Kidney epithelial cell (primary cell): ENCODE measurements at regions not wholly inside any gene's neighbourhood (a gene's known extent, or its start where the extent isn't known, plus 50 kb on each side); places are given as distances from the start of the nearest gene placed in this dataset.
"Not testable (repeated sequence)": the region's sequence is repeated elsewhere in the genome, so short reads cannot be mapped to it uniquely, and the experiment has no call there.

Experiments
- DNase-seq: peaks from one replicate; pipeline ENCODE4 v3.0.0-alpha.2; 2010; ENCODE audit warnings: low read depth
- H3K27me3 ChIP-seq: 2 replicates; pipeline ENCODE4 v1.6.0; 2011; ENCODE audit warnings: low read length; ENCODE audit not compliant: control insufficient read depth, insufficient read depth
- H3K36me3 ChIP-seq: 2 replicates; pipeline ENCODE4 v1.5.1; 2011; ENCODE audit warnings: low read length; ENCODE audit not compliant: control insufficient read depth, insufficient read depth
- H3K4me3 ChIP-seq: 2 replicates; pipeline ENCODE4 v1.5.1; 2011; ENCODE audit warnings: low read depth, mild to moderate bottlenecking, control low read depth, low read length
- CTCF ChIP-seq: IDR thresholded peaks from 2 replicates; pipeline ENCODE4 v1.5.1; 2011; ENCODE audit warnings: mild to moderate bottlenecking, moderate library complexity, low read length, control low read depth, inconsistent platforms; ENCODE audit not compliant: insufficient read depth, poor library complexity, severe bottlenecking

GRCh38 chr4:9679704-9680478 lies 101.5 kb upstream of the DRD5 start:
- H3K27me3 ChIP-seq, result no peaks in the 10 kb centered on the region
- TF ChIP-seq CTCF, result no peak
- H3K36me3 ChIP-seq, result no peaks in the 10 kb centered on the region
- H3K4me3 ChIP-seq, result no peak overlapping the region
- no peak for DNase-seq

GRCh38 chr4:9683174-9683573 lies 98.3 kb upstream of the DRD5 start:
- not testable (repeated sequence) for H3K4me3 ChIP-seq, DNase-seq, H3K27me3 ChIP-seq, H3K36me3 ChIP-seq

- not testable (repeated sequence) for H3K27me3 ChIP-seq, DNase-seq, H3K4me3 ChIP-seq, H3K36me3 ChIP-seq
Measured at GRCh38 chr4:9685016-9685415, 96.4 kb upstream of the DRD5 start.

- no peak for TF ChIP-seq CTCF
- DNase-seq, result no peak
- Histone ChIP-seq H3K4me3 (no peak overlapping the region), H3K27me3 (no peaks in the 10 kb centered on the region), H3K36me3 (no peaks in the 10 kb centered on the region)
Measured at GRCh38 chr4:9685692-9686091, 95.7 kb upstream of the DRD5 start.

- not testable (repeated sequence) for DNase-seq
Measured at GRCh38 chr4:9690636-9691237, 90.7 kb upstream of the DRD5 start.

GRCh38 chr4:9691238-9692065 lies 90.0 kb upstream of the DRD5 start:
- no peak for TF ChIP-seq CTCF
- no peaks in the 10 kb centered on the region for H3K36me3 ChIP-seq
- H3K4me3 ChIP-seq, result peak overlapping the region; percentile 53
- no peaks in the 10 kb centered on the region for H3K27me3 ChIP-seq
- peak; percentile 65 for DNase-seq

More at GRCh38 chr4:9690636-9691237, 90.7 kb upstream of the DRD5 start:
- H3K4me3 ChIP-seq, result peak overlapping the region; percentile 53
- not testable (repeated sequence) for H3K36me3 ChIP-seq, H3K27me3 ChIP-seq

GRCh38 chr4:9692791-9693491 lies 88.5 kb upstream of the DRD5 start:
- not testable (repeated sequence) for DNase-seq, H3K36me3 ChIP-seq

GRCh38 chr4:9694403-9694802 lies 87.0 kb upstream of the DRD5 start:
- H3K27me3 ChIP-seq, H3K36me3 ChIP-seq, H3K4me3 ChIP-seq, DNase-seq: not testable (repeated sequence)

More at GRCh38 chr4:9692791-9693491, 88.5 kb upstream of the DRD5 start:
- H3K4me3 ChIP-seq, H3K27me3 ChIP-seq: not testable (repeated sequence)

GRCh38 chr4:9695994-9696393 lies 85.4 kb upstream of the DRD5 start:
- not testable (repeated sequence) for H3K27me3 ChIP-seq, DNase-seq, H3K36me3 ChIP-seq, H3K4me3 ChIP-seq

GRCh38 chr4:9696561-9696960 lies 84.9 kb upstream of the DRD5 start:
- not testable (repeated sequence) for H3K4me3 ChIP-seq, H3K36me3 ChIP-seq, H3K27me3 ChIP-seq, DNase-seq

- not testable (repeated sequence) for DNase-seq, H3K4me3 ChIP-seq, H3K36me3 ChIP-seq, H3K27me3 ChIP-seq
Measured at GRCh38 chr4:9702019-9702418, 79.4 kb upstream of the DRD5 start.
